ENCODE measurements at regions not wholly inside any gene's neighbourhood (a gene's known extent, or its start where the extent isn't known, plus 50 kb on each side); places are given as distances from the start of the nearest gene placed in this dataset.

DNA sequence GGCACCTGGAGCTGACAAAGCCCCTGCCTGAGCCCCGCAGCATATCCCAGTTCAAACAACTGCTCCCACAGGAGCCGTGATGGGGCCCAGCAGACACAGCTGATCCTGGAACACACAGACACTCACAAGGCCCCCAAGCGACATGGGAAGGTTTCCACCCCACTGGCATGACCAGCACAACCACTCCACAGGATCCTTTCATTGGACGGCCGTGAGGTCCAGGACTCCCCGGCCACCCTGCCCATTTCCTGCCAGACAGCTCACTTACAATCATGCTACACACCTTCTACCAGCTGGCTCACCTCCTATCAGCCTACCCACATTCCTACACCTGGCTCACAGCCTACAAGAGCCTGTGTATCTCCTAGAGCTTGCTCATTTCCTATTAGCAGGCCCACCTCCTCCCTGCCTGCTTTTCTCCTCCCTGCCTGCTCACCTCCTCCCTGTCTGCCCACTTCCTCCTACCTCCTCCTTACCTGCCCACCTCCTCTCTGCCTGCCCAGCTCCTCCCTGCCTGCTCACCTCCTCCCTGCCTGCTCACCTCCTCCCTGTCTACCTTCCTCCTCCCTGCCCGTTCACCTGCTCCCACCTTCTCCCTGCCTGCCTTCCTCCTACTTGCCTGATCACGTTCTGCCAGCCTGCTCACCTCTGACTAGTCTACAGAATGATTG lies 73.9 kb downstream of the MATN1 start:
- TF ChIP-seq TAF1 (IDR thresholded peaks at IDR 0.05; ENCODE audit: low read depth): no peak
- TF ChIP-seq, protein P1, sequence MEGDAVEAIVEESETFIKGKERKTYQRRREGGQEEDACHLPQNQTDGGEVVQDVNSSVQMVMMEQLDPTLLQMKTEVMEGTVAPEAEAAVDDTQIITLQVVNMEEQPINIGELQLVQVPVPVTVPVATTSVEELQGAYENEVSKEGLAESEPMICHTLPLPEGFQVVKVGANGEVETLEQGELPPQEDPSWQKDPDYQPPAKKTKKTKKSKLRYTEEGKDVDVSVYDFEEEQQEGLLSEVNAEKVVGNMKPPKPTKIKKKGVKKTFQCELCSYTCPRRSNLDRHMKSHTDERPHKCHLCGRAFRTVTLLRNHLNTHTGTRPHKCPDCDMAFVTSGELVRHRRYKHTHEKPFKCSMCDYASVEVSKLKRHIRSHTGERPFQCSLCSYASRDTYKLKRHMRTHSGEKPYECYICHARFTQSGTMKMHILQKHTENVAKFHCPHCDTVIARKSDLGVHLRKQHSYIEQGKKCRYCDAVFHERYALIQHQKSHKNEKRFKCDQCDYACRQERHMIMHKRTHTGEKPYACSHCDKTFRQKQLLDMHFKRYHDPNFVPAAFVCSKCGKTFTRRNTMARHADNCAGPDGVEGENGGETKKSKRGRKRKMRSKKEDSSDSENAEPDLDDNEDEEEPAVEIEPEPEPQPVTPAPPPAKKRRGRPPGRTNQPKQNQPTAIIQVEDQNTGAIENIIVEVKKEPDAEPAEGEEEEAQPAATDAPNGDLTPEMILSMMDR (IDR thresholded peaks at IDR 0.05; ENCODE audit: poor library complexity, severe bottlenecking): no peak
- TF ChIP-seq EZH2 (IDR thresholded peaks at IDR 0.05; ENCODE audit: borderline replicate concordance, insufficient read depth, low read length, poor library complexity, severe bottlenecking): no peak
- no peak for TF ChIP-seq MXI1 (conservative IDR thresholded peaks at IDR 0.05; ENCODE audit: poor library complexity, severe bottlenecking)
- TF ChIP-seq EP300 (conservative IDR thresholded peaks at IDR 0.05; ENCODE audit: poor library complexity, severe bottlenecking): no peak
- TF ChIP-seq RAD21 (conservative IDR thresholded peaks at IDR 0.05): no peak
- TF ChIP-seq, protein P2, sequence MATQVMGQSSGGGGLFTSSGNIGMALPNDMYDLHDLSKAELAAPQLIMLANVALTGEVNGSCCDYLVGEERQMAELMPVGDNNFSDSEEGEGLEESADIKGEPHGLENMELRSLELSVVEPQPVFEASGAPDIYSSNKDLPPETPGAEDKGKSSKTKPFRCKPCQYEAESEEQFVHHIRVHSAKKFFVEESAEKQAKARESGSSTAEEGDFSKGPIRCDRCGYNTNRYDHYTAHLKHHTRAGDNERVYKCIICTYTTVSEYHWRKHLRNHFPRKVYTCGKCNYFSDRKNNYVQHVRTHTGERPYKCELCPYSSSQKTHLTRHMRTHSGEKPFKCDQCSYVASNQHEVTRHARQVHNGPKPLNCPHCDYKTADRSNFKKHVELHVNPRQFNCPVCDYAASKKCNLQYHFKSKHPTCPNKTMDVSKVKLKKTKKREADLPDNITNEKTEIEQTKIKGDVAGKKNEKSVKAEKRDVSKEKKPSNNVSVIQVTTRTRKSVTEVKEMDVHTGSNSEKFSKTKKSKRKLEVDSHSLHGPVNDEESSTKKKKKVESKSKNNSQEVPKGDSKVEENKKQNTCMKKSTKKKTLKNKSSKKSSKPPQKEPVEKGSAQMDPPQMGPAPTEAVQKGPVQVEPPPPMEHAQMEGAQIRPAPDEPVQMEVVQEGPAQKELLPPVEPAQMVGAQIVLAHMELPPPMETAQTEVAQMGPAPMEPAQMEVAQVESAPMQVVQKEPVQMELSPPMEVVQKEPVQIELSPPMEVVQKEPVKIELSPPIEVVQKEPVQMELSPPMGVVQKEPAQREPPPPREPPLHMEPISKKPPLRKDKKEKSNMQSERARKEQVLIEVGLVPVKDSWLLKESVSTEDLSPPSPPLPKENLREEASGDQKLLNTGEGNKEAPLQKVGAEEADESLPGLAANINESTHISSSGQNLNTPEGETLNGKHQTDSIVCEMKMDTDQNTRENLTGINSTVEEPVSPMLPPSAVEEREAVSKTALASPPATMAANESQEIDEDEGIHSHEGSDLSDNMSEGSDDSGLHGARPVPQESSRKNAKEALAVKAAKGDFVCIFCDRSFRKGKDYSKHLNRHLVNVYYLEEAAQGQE (IDR thresholded peaks at IDR 0.05; ENCODE audit: borderline replicate concordance): no peak
- TF ChIP-seq SMC3 (conservative IDR thresholded peaks at IDR 0.05; ENCODE audit: poor library complexity): no peak
- no peak for TF ChIP-seq POLR2AphosphoS5 (IDR thresholded peaks at IDR 0.05)

Data from neural cell (in vitro differentiated cells).